HEK293 (cell line): ENCODE measurements at regions not wholly inside any gene's neighbourhood (a gene's known extent, or its start where the extent isn't known, plus 50 kb on each side); places are given as distances from the start of the nearest gene placed in this dataset.

Experiments
- CTCF ChIA-PET: fragments of 350-600 bp; formaldehyde crosslinking; extraction: SDS; loops from one replicate; lab custom pipeline; 2021; ENCODE audit warnings: antibody characterized with exemption; lab: Yijun Ruan, JAX
- POLR2A ChIA-PET: fragments of 300-600 bp; formaldehyde crosslinking; extraction: SDS; loops from one replicate; lab custom pipeline; 2020; ENCODE audit warnings: antibody characterized with exemption, inconsistent platforms; lab: Yijun Ruan, JAX
- H3K27ac ChIP-seq: fragments of 200-500 bp; sonication (Bioruptor generic); 2 replicates; pipeline ENCODE4 v1.5.1; 2014; ENCODE audit warnings: low read depth, low read length, control low read depth, inconsistent platforms; ENCODE audit errors: extremely low read depth
- H3K36me3 ChIP-seq, 2 experiments: fragments of 200-500 bp in 1 of 2; sonication (Bioruptor generic) in 1 of 2; 1 replicate in 1 of 2; 2 replicates in 1 of 2; pipeline ENCODE4 v1.5.1; 2014 to 2017; ENCODE audit warnings: inconsistent platforms in 2 of 2, low read length in 2 of 2; ENCODE audit not compliant: control insufficient read depth in 2 of 2, insufficient read depth in 1 of 2
- H3K4me1 ChIP-seq: fragments of 200-500 bp; sonication (Bioruptor generic); 2 replicates; pipeline ENCODE4 v1.5.1; 2014; ENCODE audit warnings: mild to moderate bottlenecking, low read length, inconsistent platforms; ENCODE audit not compliant: control insufficient read depth, insufficient read depth
- H3K4me3 ChIP-seq: 2 replicates; pipeline ENCODE4 v1.5.1; 2011; ENCODE audit warnings: low read depth, mild to moderate bottlenecking, control low read depth, low read length, moderate library complexity
- H3K9me3 ChIP-seq: fragments of 200-500 bp; sonication (Bioruptor generic); 2 replicates; pipeline ENCODE4 v1.5.1; 2014; ENCODE audit warnings: low read depth, low read length, inconsistent platforms; ENCODE audit not compliant: control insufficient read depth, insufficient read depth
- GLI4 ChIP-seq: fragments of 450-650 bp; formaldehyde crosslinking; IDR thresholded peaks from 2 replicates; pipeline ENCODE4 v1.5.1; 2016; ENCODE audit warnings: missing biosample characterization, missing genetic modification characterization
- HOXA7 ChIP-seq: sonication (generic); formaldehyde crosslinking; IDR thresholded peaks from 2 replicates; pipeline ENCODE4 v1.8.1; 2022; ENCODE audit warnings: missing genetic modification reagents, borderline replicate concordance
- PRDM1 ChIP-seq: fragments of 450-650 bp; formaldehyde crosslinking; IDR thresholded peaks from 2 replicates; pipeline ENCODE4; 2016; ENCODE audit warnings: missing biosample characterization, missing genetic modification characterization
- SALL2 ChIP-seq: fragments of 450-650 bp; formaldehyde crosslinking; IDR thresholded peaks from 2 replicates; pipeline ENCODE4 v1.5.0; 2017; ENCODE audit warnings: missing biosample characterization, mild to moderate bottlenecking, missing genetic modification characterization, borderline replicate concordance
- ZBTB1 ChIP-seq: fragments of 450-650 bp; formaldehyde crosslinking; IDR thresholded peaks from 2 replicates; pipeline ENCODE4 v1.5.1; 2016; ENCODE audit warnings: missing biosample characterization, missing genetic modification characterization
- ZNF112 ChIP-seq: fragments of 450-650 bp; formaldehyde crosslinking; IDR thresholded peaks from 2 replicates; pipeline ENCODE4 v1.5.0; 2017; ENCODE audit warnings: missing biosample characterization, missing genetic modification characterization
- ZNF146 ChIP-seq: fragments of 450-650 bp; formaldehyde crosslinking; IDR thresholded peaks from 2 replicates; pipeline ENCODE4 v1.5.1; 2016; ENCODE audit warnings: missing biosample characterization, missing genetic modification characterization
- ZNF214 ChIP-seq: fragments of 450-650 bp; formaldehyde crosslinking; IDR thresholded peaks from 2 replicates; pipeline ENCODE4 v1.5.1; 2017; ENCODE audit warnings: missing biosample characterization, mild to moderate bottlenecking, missing genetic modification characterization, borderline replicate concordance
- ZNF223 ChIP-seq: fragments of 450-650 bp; formaldehyde crosslinking; IDR thresholded peaks from 2 replicates; pipeline ENCODE4 v1.5.1; 2016; ENCODE audit warnings: missing biosample characterization, missing genetic modification characterization
- ZNF302 ChIP-seq: fragments of 450-650 bp; formaldehyde crosslinking; IDR thresholded peaks from 2 replicates; pipeline ENCODE4 v1.5.1; 2016; ENCODE audit warnings: missing biosample characterization, missing genetic modification characterization, low read depth
- ZNF311 ChIP-seq: fragments of 450-650 bp; formaldehyde crosslinking; IDR thresholded peaks from 2 replicates; pipeline ENCODE4 v1.5.1; 2017; ENCODE audit warnings: missing biosample characterization, missing genetic modification characterization, borderline replicate concordance
- ZNF324 ChIP-seq: fragments of 450-650 bp; formaldehyde crosslinking; IDR thresholded peaks from 2 replicates; pipeline ENCODE4 v1.5.1; 2016; ENCODE audit warnings: missing biosample characterization, missing genetic modification characterization
- ZNF48 ChIP-seq: fragments of 450-650 bp; formaldehyde crosslinking; IDR thresholded peaks from 2 replicates; pipeline ENCODE4 v1.5.1; 2016; ENCODE audit warnings: missing biosample characterization, missing genetic modification characterization
- ZNF501 ChIP-seq: fragments of 450-650 bp; formaldehyde crosslinking; IDR thresholded peaks from 2 replicates; pipeline ENCODE4 v1.5.1; 2016; ENCODE audit warnings: missing biosample characterization, missing genetic modification characterization
- ZNF558 ChIP-seq: fragments of 450-650 bp; formaldehyde crosslinking; IDR thresholded peaks from 2 replicates; pipeline ENCODE4 v1.5.1; 2016; ENCODE audit warnings: missing biosample characterization, missing genetic modification characterization
- ZNF660 ChIP-seq: fragments of 450-650 bp; IDR thresholded peaks from 2 replicates; pipeline ENCODE4 v1.5.1; 2018; ENCODE audit warnings: missing biosample characterization, mild to moderate bottlenecking, missing genetic modification characterization
- ZNF777 ChIP-seq: fragments of 450-650 bp; formaldehyde crosslinking; IDR thresholded peaks from 2 replicates; pipeline ENCODE4 v1.5.1; 2017; ENCODE audit warnings: missing biosample characterization, missing genetic modification characterization, borderline replicate concordance
- ZNF843 ChIP-seq: fragments of 450-650 bp; formaldehyde crosslinking; IDR thresholded peaks from 2 replicates; pipeline ENCODE4 v1.5.1; 2016; ENCODE audit warnings: missing biosample characterization, missing genetic modification characterization
- TF ChIP-seq, protein P1 (sequence below): fragments of 450-650 bp; formaldehyde crosslinking; IDR thresholded peaks from 2 replicates; pipeline ENCODE4 v1.5.1; 2016; ENCODE audit warnings: missing biosample characterization, missing genetic modification characterization
- TF ChIP-seq, protein P2 (sequence below): fragments of 450-650 bp; formaldehyde crosslinking; IDR thresholded peaks from 2 replicates; pipeline ENCODE4 v1.5.0; 2017; ENCODE audit warnings: missing biosample characterization, missing genetic modification characterization, borderline replicate concordance
- TF ChIP-seq, protein P3 (sequence below): fragments of 450-650 bp; formaldehyde crosslinking; IDR thresholded peaks from 2 replicates; pipeline ENCODE4 v1.5.1; 2016; ENCODE audit warnings: missing biosample characterization, missing genetic modification characterization

DNA sequence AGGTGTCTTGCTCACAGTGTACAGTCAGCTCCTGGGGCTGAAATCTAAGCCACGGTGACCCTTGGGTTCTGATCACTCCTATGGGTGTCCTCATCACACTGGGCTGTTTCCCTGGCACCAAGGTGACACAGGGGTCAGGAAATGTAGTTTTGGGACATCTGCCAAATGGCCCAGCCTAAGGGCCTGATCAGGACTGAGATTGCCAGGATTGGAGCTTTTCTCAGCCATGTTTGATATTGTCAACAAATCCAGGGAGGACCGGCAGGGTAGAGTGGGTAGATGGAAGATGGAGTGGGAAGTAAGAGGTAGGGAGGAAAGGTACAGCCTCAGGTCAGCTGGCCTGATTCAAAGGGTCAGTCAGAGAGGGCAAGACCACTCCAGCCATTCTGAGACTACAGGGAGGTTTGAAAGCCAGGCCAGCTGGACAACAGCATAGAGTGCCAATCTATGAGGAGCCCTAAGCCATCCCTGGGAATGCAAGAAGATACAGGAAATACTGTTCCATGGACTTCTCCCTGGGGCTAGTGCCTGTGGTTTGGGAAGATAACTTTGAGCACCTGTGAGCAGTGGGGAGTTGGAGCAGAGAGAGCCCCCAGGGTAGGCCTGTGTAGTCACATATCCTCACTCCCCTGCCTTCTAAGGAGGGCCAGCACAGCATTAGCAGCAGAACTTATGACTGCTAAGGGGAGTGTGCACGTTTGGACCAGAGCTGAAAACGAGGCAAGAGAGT, 377.3 kb upstream of the ZMIZ1 start:
- POLR2A ChIA-PET: interaction anchor here (1.3 kb wide), 1 partner anchor 24 kb away, joined by 3 read pairs; no protein-coding TSS in a partner anchor
- Histone ChIP-seq H3K9me3 (no peaks in the 10 kb centered on the region), H3K36me3 (no peaks in the 10 kb centered on the region), H3K4me3 (no peak overlapping the region), H3K27ac (no peak overlapping the region), H3K4me1 (no peaks in the 10 kb centered on the region)
- CTCF ChIA-PET: interaction anchor here (0.9 to 2.2 kb wide), 2 partner anchors 284 to 644 kb away, joined by 5 to 7 read pairs; no protein-coding TSS in a partner anchor
- TF ChIP-seq, protein P1, sequence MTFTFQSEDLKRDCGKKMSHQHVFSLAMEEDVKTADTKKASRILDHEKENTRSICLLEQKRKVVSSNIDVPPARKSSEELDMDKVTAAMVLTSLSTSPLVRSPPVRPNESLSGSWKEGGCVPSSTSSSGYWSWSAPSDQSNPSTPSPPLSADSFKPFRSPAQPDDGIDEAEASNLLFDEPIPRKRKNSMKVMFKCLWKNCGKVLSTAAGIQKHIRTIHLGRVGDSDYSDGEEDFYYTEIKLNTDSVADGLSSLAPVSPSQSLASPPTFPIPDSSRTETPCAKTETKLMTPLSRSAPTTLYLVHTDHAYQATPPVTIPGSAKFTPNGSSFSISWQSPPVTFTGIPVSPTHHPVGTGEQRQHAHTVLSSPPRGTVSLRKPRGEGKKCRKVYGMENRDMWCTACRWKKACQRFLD (tag by site-specific recombination): no peak
- TF ChIP-seq, protein P2, sequence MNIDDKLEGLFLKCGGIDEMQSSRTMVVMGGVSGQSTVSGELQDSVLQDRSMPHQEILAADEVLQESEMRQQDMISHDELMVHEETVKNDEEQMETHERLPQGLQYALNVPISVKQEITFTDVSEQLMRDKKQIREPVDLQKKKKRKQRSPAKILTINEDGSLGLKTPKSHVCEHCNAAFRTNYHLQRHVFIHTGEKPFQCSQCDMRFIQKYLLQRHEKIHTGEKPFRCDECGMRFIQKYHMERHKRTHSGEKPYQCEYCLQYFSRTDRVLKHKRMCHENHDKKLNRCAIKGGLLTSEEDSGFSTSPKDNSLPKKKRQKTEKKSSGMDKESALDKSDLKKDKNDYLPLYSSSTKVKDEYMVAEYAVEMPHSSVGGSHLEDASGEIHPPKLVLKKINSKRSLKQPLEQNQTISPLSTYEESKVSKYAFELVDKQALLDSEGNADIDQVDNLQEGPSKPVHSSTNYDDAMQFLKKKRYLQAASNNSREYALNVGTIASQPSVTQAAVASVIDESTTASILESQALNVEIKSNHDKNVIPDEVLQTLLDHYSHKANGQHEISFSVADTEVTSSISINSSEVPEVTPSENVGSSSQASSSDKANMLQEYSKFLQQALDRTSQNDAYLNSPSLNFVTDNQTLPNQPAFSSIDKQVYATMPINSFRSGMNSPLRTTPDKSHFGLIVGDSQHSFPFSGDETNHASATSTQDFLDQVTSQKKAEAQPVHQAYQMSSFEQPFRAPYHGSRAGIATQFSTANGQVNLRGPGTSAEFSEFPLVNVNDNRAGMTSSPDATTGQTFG (tag by site-specific recombination): no peak
- no peak for TF ChIP-seq ZNF843 (tag by site-specific recombination)
- no peak for TF ChIP-seq ZNF223
- TF ChIP-seq GLI4 (tag by site-specific recombination): no peak
- no peak for TF ChIP-seq ZNF302 (tag by site-specific recombination)
- no peak for TF ChIP-seq ZNF146
- TF ChIP-seq PRDM1 (tag by site-specific recombination): no peak
- no peak for TF ChIP-seq ZNF214 (tag by site-specific recombination)
- no peak for TF ChIP-seq HOXA7 (CRISPR knock-in tag)
- no peak for TF ChIP-seq ZNF777
- no peak for TF ChIP-seq ZNF558 (tag by site-specific recombination)
- TF ChIP-seq ZNF324: no peak
- TF ChIP-seq SALL2 (tag by site-specific recombination): no peak
- TF ChIP-seq ZNF660: no peak

DNA sequence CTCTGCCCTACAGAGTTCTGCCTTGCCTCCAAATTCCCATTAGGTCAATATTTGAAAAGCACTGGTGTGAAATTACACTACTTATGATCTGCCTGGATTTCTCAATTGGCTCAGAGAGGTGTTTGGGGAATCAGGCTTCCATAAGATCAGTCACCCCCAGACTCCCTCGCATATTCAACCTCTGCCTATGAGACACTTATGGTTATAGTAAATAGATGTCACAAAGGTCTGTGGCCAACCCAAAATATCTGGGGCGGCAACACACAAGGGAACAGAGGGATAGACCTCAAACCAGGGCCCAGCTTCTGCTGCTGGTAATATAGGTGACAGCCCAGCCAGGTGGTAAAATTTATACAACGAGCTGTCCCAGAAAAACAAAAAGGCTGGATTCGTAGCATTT, 376.7 kb upstream of the ZMIZ1 start:
- Histone ChIP-seq H3K4me1 (no peaks in the 10 kb centered on the region), H3K36me3 (no peaks in the 10 kb centered on the region), H3K27ac (no peak overlapping the region), H3K9me3 (no peaks in the 10 kb centered on the region), H3K4me3 (no peak overlapping the region)
- POLR2A ChIA-PET: no interaction called here
- CTCF ChIA-PET: no interaction called here
- TF ChIP-seq ZNF112 (0 out of 2 replicates have a peak, but pooled peaks have one; percentile 44), ZNF501 (no peak)
- TF ChIP-seq, all 188 proteins: peak for 1

DNA sequence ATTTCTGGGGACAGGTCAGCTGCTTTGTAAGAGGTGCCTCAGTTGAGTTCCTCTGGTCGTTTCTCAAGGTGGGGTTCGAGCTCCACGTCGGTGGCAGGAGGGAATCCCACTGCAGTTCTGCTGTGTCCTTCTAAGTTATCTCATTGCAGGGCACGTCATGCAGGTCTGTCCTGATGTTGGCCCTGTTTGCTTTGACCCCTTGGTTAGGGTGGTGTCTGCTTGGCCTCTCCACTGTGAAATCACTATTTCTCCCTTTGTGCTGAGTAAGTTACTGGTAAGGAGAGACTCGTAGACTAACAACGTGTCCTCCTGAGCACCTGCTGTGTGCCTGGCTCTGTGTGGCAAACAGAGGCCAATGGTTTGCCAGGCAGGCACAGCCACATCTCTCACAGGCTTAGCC, 372.9 kb upstream of the ZMIZ1 start:
- CTCF ChIA-PET: interaction anchor here (0.7 kb wide), 1 partner anchor 336 kb away, joined by 3 read pairs; no protein-coding TSS in a partner anchor
- no peak overlapping the region for H3K27ac ChIP-seq
- no peaks in the 10 kb centered on the region for H3K9me3 ChIP-seq
- H3K36me3 ChIP-seq: no peaks in the 10 kb centered on the region
- TF ChIP-seq, protein P3, sequence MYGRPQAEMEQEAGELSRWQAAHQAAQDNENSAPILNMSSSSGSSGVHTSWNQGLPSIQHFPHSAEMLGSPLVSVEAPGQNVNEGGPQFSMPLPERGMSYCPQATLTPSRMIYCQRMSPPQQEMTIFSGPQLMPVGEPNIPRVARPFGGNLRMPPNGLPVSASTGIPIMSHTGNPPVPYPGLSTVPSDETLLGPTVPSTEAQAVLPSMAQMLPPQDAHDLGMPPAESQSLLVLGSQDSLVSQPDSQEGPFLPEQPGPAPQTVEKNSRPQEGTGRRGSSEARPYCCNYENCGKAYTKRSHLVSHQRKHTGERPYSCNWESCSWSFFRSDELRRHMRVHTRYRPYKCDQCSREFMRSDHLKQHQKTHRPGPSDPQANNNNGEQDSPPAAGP (tag by site-specific recombination): no peak
- TF ChIP-seq ZNF311 (no peak), ZNF48 (tag by site-specific recombination) (no peak), ZBTB1 (no peak)
- TF ChIP-seq, all 188 proteins: peak for 0
- H3K4me1 ChIP-seq: no peaks in the 10 kb centered on the region
- no peak overlapping the region for H3K4me3 ChIP-seq
- POLR2A ChIA-PET: no interaction called here
